ENCODE measurements at regions not wholly inside any gene's neighbourhood (a gene's known extent, or its start where the extent isn't known, plus 50 kb on each side); places are given as distances from the start of the nearest gene placed in this dataset.

GRCh38 chr17:22265807-22266206, 573.5 kb downstream of the KCNJ18 start:
- TF ChIP-seq, protein P1, sequence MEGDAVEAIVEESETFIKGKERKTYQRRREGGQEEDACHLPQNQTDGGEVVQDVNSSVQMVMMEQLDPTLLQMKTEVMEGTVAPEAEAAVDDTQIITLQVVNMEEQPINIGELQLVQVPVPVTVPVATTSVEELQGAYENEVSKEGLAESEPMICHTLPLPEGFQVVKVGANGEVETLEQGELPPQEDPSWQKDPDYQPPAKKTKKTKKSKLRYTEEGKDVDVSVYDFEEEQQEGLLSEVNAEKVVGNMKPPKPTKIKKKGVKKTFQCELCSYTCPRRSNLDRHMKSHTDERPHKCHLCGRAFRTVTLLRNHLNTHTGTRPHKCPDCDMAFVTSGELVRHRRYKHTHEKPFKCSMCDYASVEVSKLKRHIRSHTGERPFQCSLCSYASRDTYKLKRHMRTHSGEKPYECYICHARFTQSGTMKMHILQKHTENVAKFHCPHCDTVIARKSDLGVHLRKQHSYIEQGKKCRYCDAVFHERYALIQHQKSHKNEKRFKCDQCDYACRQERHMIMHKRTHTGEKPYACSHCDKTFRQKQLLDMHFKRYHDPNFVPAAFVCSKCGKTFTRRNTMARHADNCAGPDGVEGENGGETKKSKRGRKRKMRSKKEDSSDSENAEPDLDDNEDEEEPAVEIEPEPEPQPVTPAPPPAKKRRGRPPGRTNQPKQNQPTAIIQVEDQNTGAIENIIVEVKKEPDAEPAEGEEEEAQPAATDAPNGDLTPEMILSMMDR (IDR thresholded peaks at IDR 0.05 in 4 of 5, conservative IDR thresholded peaks at IDR 0.05 in 1 of 5): no peak
- TF ChIP-seq POLR2A (IDR thresholded peaks at IDR 0.05): no peak
